IMR-90 (cell line): ENCODE measurements at regions not wholly inside any gene's neighbourhood (a gene's known extent, or its start where the extent isn't known, plus 50 kb on each side); places are given as distances from the start of the nearest gene placed in this dataset.

Experiments
- ATAC-seq: fragments of 200-7000 bp; cut with Tn5 transposase; 2 replicates; pipeline ENCODE4 v1.9.1; 2020; ENCODE audit warnings: low read depth, mild to moderate bottlenecking, moderate library complexity
- BruUV-seq: library from RNA; stranded (reverse); fragments of 400-500 nt; replicated peaks from 2 replicates; lab custom pipeline; 2021; lab: Mats Ljungman, UMichigan
- CTCF ChIA-PET: fragments of 300-600 bp; formaldehyde crosslinking; extraction: SDS; loops from one replicate; lab custom pipeline; 2021; ENCODE audit warnings: antibody characterized with exemption; lab: Yijun Ruan, JAX
- POLR2A ChIA-PET: fragments of 300-600 bp; sonication (Branson Sonifier 250); formaldehyde crosslinking; loops from one replicate; lab custom pipeline; 2022; ENCODE audit warnings: antibody characterized with exemption; ENCODE audit not compliant: unreplicated experiment; lab: Charles Lee
- DNase-seq: peaks from one replicate; pipeline ENCODE4 v3.0.0; 2013
- H2AFZ ChIP-seq: replicated peaks from 2 replicates; pipeline ENCODE3; 2013; ENCODE audit warnings: low read length, mild to moderate bottlenecking; ENCODE audit not compliant: poor library complexity
- H2AK5ac ChIP-seq: 2 replicates; pipeline ENCODE4 v1.6.1; 2013; ENCODE audit warnings: low read depth, low read length, inconsistent platforms
- H2AK9ac ChIP-seq: replicated peaks from 2 replicates; pipeline ENCODE3; 2013; ENCODE audit warnings: mild to moderate bottlenecking, low read depth, low read length, moderate library complexity; ENCODE audit not compliant: poor library complexity
- H2BK120ac ChIP-seq: 2 replicates; pipeline ENCODE4 v1.6.1; 2013; ENCODE audit warnings: low read depth, low read length, inconsistent platforms
- H2BK15ac ChIP-seq: 3 replicates; pipeline ENCODE4 v1.6.1; 2013; ENCODE audit warnings: low read depth, low read length, inconsistent platforms
- H2BK20ac ChIP-seq: 2 replicates; pipeline ENCODE4 v1.6.1; 2013; ENCODE audit warnings: low read depth, mild to moderate bottlenecking, inconsistent platforms, low read length, moderate library complexity
- H2BK5ac ChIP-seq: 2 replicates; pipeline ENCODE4 v1.6.1; 2013; ENCODE audit warnings: mild to moderate bottlenecking, low read depth, low read length, inconsistent platforms; ENCODE audit not compliant: poor library complexity, severe bottlenecking
- H3K14ac ChIP-seq: replicated peaks from 2 replicates; pipeline ENCODE4 v1.6.1; 2013; ENCODE audit warnings: low read depth, low read length, inconsistent platforms
- H3K18ac ChIP-seq: 2 replicates; pipeline ENCODE4 v1.6.1; 2013; ENCODE audit warnings: low read depth, low read length, control low read depth
- H3K23ac ChIP-seq: 2 replicates; pipeline ENCODE4 v1.6.1; 2013; ENCODE audit warnings: low read depth, low read length, inconsistent platforms
- H3K27ac ChIP-seq: 2 replicates; pipeline ENCODE4 v1.5.1; 2013; ENCODE audit warnings: mild to moderate bottlenecking, control low read depth, low read length; ENCODE audit not compliant: insufficient read depth
- H3K27me3 ChIP-seq: 2 replicates; pipeline ENCODE4 v1.6.1; 2013; ENCODE audit warnings: low read length; ENCODE audit not compliant: control insufficient read depth, insufficient read depth
- H3K36me3 ChIP-seq: 2 replicates; pipeline ENCODE4 v1.6.1; 2013; ENCODE audit warnings: low read length, mixed read lengths; ENCODE audit not compliant: control insufficient read depth, insufficient read depth
- H3K4ac ChIP-seq: 2 replicates; pipeline ENCODE4 v1.6.1; 2013; ENCODE audit warnings: low read depth, low read length, inconsistent platforms
- H3K4me1 ChIP-seq: 2 replicates; pipeline ENCODE4 v1.6.1; 2013; ENCODE audit warnings: low read length, mixed read lengths; ENCODE audit not compliant: control insufficient read depth, insufficient read depth
- H3K4me2 ChIP-seq: 2 replicates; pipeline ENCODE4 v1.6.1; 2013; ENCODE audit warnings: low read depth, mild to moderate bottlenecking, control low read depth, low read length, moderate library complexity
- H3K4me3 ChIP-seq: 2 replicates; pipeline ENCODE4 v1.5.1; 2013; ENCODE audit warnings: low read depth, mild to moderate bottlenecking, control low read depth, low read length, moderate library complexity; ENCODE audit not compliant: insufficient read depth
- H3K56ac ChIP-seq: 2 replicates; pipeline ENCODE4 v1.6.1; 2013; ENCODE audit warnings: low read length, inconsistent platforms; ENCODE audit not compliant: insufficient read depth; ENCODE audit errors: extremely low read depth
- H3K79me1 ChIP-seq, 2 experiments: 2 replicates each; pipeline ENCODE4 v1.6.1; 2013; ENCODE audit warnings: low read length in 2 of 2, inconsistent platforms in 1 of 2, low read depth in 1 of 2
- H3K9ac ChIP-seq: 2 replicates; pipeline ENCODE4 v1.6.1; 2013; ENCODE audit warnings: low read depth, low read length, control low read depth
- H3K9me1 ChIP-seq: 2 replicates; pipeline ENCODE4 v1.6.1; 2013; ENCODE audit warnings: low read length, inconsistent platforms; ENCODE audit not compliant: insufficient read depth
- H3K9me3 ChIP-seq: 2 replicates; pipeline ENCODE4 v1.6.1; 2013; ENCODE audit warnings: low read length; ENCODE audit not compliant: control insufficient read depth, insufficient read depth
- H4K20me1 ChIP-seq: 2 replicates; pipeline ENCODE4 v1.6.1; 2013; ENCODE audit warnings: low read length, inconsistent platforms; ENCODE audit not compliant: insufficient read depth
- H4K5ac ChIP-seq: 2 replicates; pipeline ENCODE4 v1.6.1; 2013; ENCODE audit warnings: mild to moderate bottlenecking, low read depth, low read length, control low read depth
- H4K8ac ChIP-seq, 2 experiments: 2 replicates each; pipeline ENCODE4 v1.6.1; 2013; ENCODE audit warnings: low read depth in 2 of 2, low read length in 2 of 2, control low read depth in 1 of 2, inconsistent platforms in 1 of 2
- H4K91ac ChIP-seq: 2 replicates; pipeline ENCODE4 v1.6.1; 2013; ENCODE audit warnings: low read depth, low read length, inconsistent platforms; ENCODE audit not compliant: insufficient read depth
- BHLHE40 ChIP-seq: fragments of 150-350 bp; IDR thresholded peaks from 2 replicates; pipeline ENCODE4 v1.6.1; 2016; ENCODE audit warnings: mild to moderate bottlenecking, low read depth, low read length
- CEBPB ChIP-seq: IDR thresholded peaks from 2 replicates; pipeline ENCODE4 v1.6.1; 2012; ENCODE audit warnings: low read depth, low read length, improper control_type of control experiment
- CTCF ChIP-seq: conservative IDR thresholded peaks from 2 replicates; pipeline ENCODE4 v1.5.1; 2012; ENCODE audit warnings: mild to moderate bottlenecking, low read depth, low read length, improper control_type of control experiment
- FOS ChIP-seq: fragments of 150-350 bp; IDR thresholded peaks from 2 replicates; pipeline ENCODE4 v1.6.1; 2016; ENCODE audit warnings: low read depth, low read length
- MAFK ChIP-seq: IDR thresholded peaks from 2 replicates; pipeline ENCODE4 v1.6.1; 2012; ENCODE audit warnings: low read depth, low read length, improper control_type of control experiment
- MAZ ChIP-seq: IDR thresholded peaks from 2 replicates; pipeline ENCODE4 v1.6.1; 2012; ENCODE audit warnings: low read depth, mild to moderate bottlenecking, low read length, improper control_type of control experiment, moderate library complexity, borderline replicate concordance
- MXI1 ChIP-seq: IDR thresholded peaks from 2 replicates; pipeline ENCODE4 v1.6.1; 2012; ENCODE audit warnings: low read depth, mild to moderate bottlenecking, low read length, moderate library complexity, borderline replicate concordance
- NFE2L2 ChIP-seq: fragments of 150-350 bp; IDR thresholded peaks from 2 replicates; pipeline ENCODE4 v1.6.1; 2016; ENCODE audit warnings: low read depth, mild to moderate bottlenecking, low read length
- POLR2A ChIP-seq: IDR thresholded peaks from 2 replicates; pipeline ENCODE4 v1.6.1; 2012; ENCODE audit warnings: mild to moderate bottlenecking, low read depth, low read length
- RAD21 ChIP-seq: IDR thresholded peaks from 2 replicates; pipeline ENCODE4 v1.6.1; 2012; ENCODE audit warnings: low read length, improper control_type of control experiment
- RCOR1 ChIP-seq: IDR thresholded peaks from 2 replicates; pipeline ENCODE4 v1.6.1; 2012; ENCODE audit warnings: mild to moderate bottlenecking, low read length, improper control_type of control experiment; ENCODE audit not compliant: insufficient replicate concordance
- RFX5 ChIP-seq: IDR thresholded peaks from 2 replicates; pipeline ENCODE4 v1.8.0; 2012; ENCODE audit warnings: low read depth, mild to moderate bottlenecking, low read length, moderate library complexity
- SMC3 ChIP-seq: fragments of 150-350 bp; IDR thresholded peaks from 2 replicates; pipeline ENCODE4 v1.6.1; 2016; ENCODE audit warnings: low read depth, mild to moderate bottlenecking, antibody characterized with exemption, low read length, moderate library complexity
- USF2 ChIP-seq: fragments of 150-350 bp; IDR thresholded peaks from 2 replicates; pipeline ENCODE4 v1.6.1; 2017; ENCODE audit warnings: mild to moderate bottlenecking, antibody characterized with exemption, low read length, low read depth
- WGBS, 2 experiments: methylation state at CpG; one replicate each; pipeline versions ENCODE4 v1.1.5 to v1.1.7; 2013; ENCODE audit warnings: missing lambda C conversion rate in 2 of 2; ENCODE audit not compliant: insufficient read length in 1 of 2; ENCODE audit errors: extremely low coverage in 2 of 2; 5-methylcytosine and 5-hydroxymethylcytosine counted together
- dilution Hi-C: fragments of 300-500 bp; cut with HindIII; formaldehyde crosslinking; loops from one replicate; pipeline ENCODE4 v1.14.3; 2018; ENCODE audit warnings: low sequenced_read_pairs; ENCODE audit not compliant: unreplicated experiment
- in situ Hi-C: fragments of 300-500 bp; cut with MboI; formaldehyde crosslinking; loops from 3 replicates; pipeline ENCODE4 v1.14.3; 2019; ENCODE audit warnings: low sequenced_read_pairs, inconsistent platforms, mixed read lengths
- intact Hi-C: fragments of 100-400 bp; cut with micrococcal nuclease; formaldehyde crosslinking; loops from 2 replicates; pipeline ENCODE4 v1.10.0; 2022

GRCh38 chr16:26252598-26252997 is 560.8 kb downstream of the HS3ST4 start:
- no peak overlapping the region for H2BK15ac ChIP-seq
- no peak overlapping the region for H3K9ac ChIP-seq
- no peaks in the 10 kb centered on the region for H3K4me1 ChIP-seq
- no peak overlapping the region for H3K4me3 ChIP-seq
- H3K9me3 ChIP-seq, result peaks cover 2% of the 10 kb centered on the region
- H3K79me1 ChIP-seq, result no peaks in the 10 kb centered on the region
- no peak overlapping the region for H3K18ac ChIP-seq
- no peak overlapping the region for H2AFZ ChIP-seq
- intact Hi-C loops, result no loop called here
- no peak overlapping the region for H2AK5ac ChIP-seq
- H4K8ac ChIP-seq, result no peak overlapping the region
- H3K27ac ChIP-seq, result no peak overlapping the region
- ATAC-seq, result no peak
- no peak overlapping the region for H3K4me2 ChIP-seq
- ChIA-PET POLR2A (no interaction called here), CTCF (no interaction called here)
- no peak overlapping the region for H2BK120ac ChIP-seq
- H4K20me1 ChIP-seq, result no peaks in the 10 kb centered on the region
- no peak overlapping the region for H3K23ac ChIP-seq
- H2BK20ac ChIP-seq, result no peak overlapping the region
- H3K36me3 ChIP-seq, result no peaks in the 10 kb centered on the region
- no peak for DNase-seq
- H3K56ac ChIP-seq, result no peak overlapping the region
- dilution Hi-C loops, result no loop called here
- no TSS peak for BruUV-seq
- H4K5ac ChIP-seq, result no peak overlapping the region
- no peaks in the 10 kb centered on the region for H3K27me3 ChIP-seq
- H2BK5ac ChIP-seq, result no peak overlapping the region
- TF ChIP-seq FOS (no peak), POLR2A (no peak), RAD21 (no peak), SMC3 (no peak), CEBPB (no peak), CTCF (no peak), MAFK (no peak), NFE2L2 (no peak), BHLHE40 (no peak), MAZ (no peak), USF2 (no peak), RCOR1 (no peak), RFX5 (no peak), MXI1 (no peak)
- H3K4ac ChIP-seq, result no peak overlapping the region
- no peaks in the 10 kb centered on the region for H3K9me1 ChIP-seq
- no peak overlapping the region for H3K14ac ChIP-seq
- in situ Hi-C loops, result no loop called here
- no peak overlapping the region for H4K91ac ChIP-seq
- H2AK9ac ChIP-seq, result no peak overlapping the region
- WGBS, 2 experiments, result no CpG with 5 or more reads among the region's 4 CpGs
